ENCODE measurements at regions not wholly inside any gene's neighbourhood (a gene's known extent, or its start where the extent isn't known, plus 50 kb on each side); places are given as distances from the start of the nearest gene placed in this dataset.

- ChIA-PET CTCF (no interaction called here), POLR2A (ENCODE audit: unreplicated experiment) (interaction anchor here (0.6 kb wide), 1 partner anchor 329 kb away, joined by 5 read pairs; no protein-coding TSS in a partner anchor)
- intact Hi-C loops (cut with micrococcal nuclease; ENCODE audit: unreplicated experiment), result no loop called here
- no peak overlapping the region for H3K4me2 ChIP-seq
- no peak overlapping the region for H3K4me3 ChIP-seq
- no peak overlapping the region for H2AFZ ChIP-seq
- no peaks in the 10 kb centered on the region for H3K4me1 ChIP-seq (replicated peaks; ENCODE audit: insufficient read depth)
- H3K9me2 ChIP-seq (ENCODE audit: insufficient read depth), result no peaks in the 10 kb centered on the region
- DNase-seq, result no peak
- H3K79me2 ChIP-seq (ENCODE audit: low read depth), result no peaks in the 10 kb centered on the region
- H3K27me3 ChIP-seq (ENCODE audit: insufficient read depth, low read depth), result no peaks in the 10 kb centered on the region
- H3K27ac ChIP-seq, result no peak overlapping the region
- no peaks in the 10 kb centered on the region for H4K20me1 ChIP-seq (ENCODE audit: insufficient read depth)
- H3F3A ChIP-seq (ENCODE audit: insufficient read depth, low read depth), result no peaks in the 10 kb centered on the region
- no peaks in the 10 kb centered on the region for H3K9me3 ChIP-seq (ENCODE audit: insufficient read depth, low read depth)
- H3K36me3 ChIP-seq (ENCODE audit: low read depth), result no peaks in the 10 kb centered on the region
- TF ChIP-seq, protein P1, sequence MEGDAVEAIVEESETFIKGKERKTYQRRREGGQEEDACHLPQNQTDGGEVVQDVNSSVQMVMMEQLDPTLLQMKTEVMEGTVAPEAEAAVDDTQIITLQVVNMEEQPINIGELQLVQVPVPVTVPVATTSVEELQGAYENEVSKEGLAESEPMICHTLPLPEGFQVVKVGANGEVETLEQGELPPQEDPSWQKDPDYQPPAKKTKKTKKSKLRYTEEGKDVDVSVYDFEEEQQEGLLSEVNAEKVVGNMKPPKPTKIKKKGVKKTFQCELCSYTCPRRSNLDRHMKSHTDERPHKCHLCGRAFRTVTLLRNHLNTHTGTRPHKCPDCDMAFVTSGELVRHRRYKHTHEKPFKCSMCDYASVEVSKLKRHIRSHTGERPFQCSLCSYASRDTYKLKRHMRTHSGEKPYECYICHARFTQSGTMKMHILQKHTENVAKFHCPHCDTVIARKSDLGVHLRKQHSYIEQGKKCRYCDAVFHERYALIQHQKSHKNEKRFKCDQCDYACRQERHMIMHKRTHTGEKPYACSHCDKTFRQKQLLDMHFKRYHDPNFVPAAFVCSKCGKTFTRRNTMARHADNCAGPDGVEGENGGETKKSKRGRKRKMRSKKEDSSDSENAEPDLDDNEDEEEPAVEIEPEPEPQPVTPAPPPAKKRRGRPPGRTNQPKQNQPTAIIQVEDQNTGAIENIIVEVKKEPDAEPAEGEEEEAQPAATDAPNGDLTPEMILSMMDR (conservative IDR thresholded peaks at IDR 0.05), result no peak
- no peak for TF ChIP-seq EZH2 (IDR thresholded peaks at IDR 0.05; ENCODE audit: low read depth)
- BruUV-seq (replicated peaks), result no TSS peak
These were observed 411.9 kb upstream of the KLF6 start for GRCh38 chr10:4196771-4197390.

- Histone ChIP-seq H3K4me1 (replicated peaks; ENCODE audit: insufficient read depth) (no peaks in the 10 kb centered on the region), H3K27ac (no peak overlapping the region), H4K20me1 (ENCODE audit: insufficient read depth) (no peaks in the 10 kb centered on the region), H3K4me3 (no peak overlapping the region), H3F3A (ENCODE audit: insufficient read depth, low read depth) (no peaks in the 10 kb centered on the region), H2AFZ (no peak overlapping the region), H3K79me2 (ENCODE audit: low read depth) (no peaks in the 10 kb centered on the region), H3K4me2 (no peak overlapping the region), H3K27me3 (ENCODE audit: insufficient read depth, low read depth) (no peaks in the 10 kb centered on the region), H3K36me3 (ENCODE audit: low read depth) (no peaks in the 10 kb centered on the region), H3K9me2 (ENCODE audit: insufficient read depth) (no peaks in the 10 kb centered on the region), H3K9me3 (ENCODE audit: insufficient read depth, low read depth) (no peaks in the 10 kb centered on the region)
- ChIA-PET POLR2A (ENCODE audit: unreplicated experiment) (no interaction called here), CTCF (no interaction called here)
- intact Hi-C loops (cut with micrococcal nuclease; ENCODE audit: unreplicated experiment), result no loop called here
- TF ChIP-seq, protein P1 (conservative IDR thresholded peaks at IDR 0.05), result no peak
- TF ChIP-seq EZH2 (IDR thresholded peaks at IDR 0.05; ENCODE audit: low read depth), result no peak
- no peak for DNase-seq
- BruUV-seq (replicated peaks), result no TSS peak
These were observed 411.2 kb upstream of the KLF6 start for GRCh38 chr10:4196183-4196582.

GRCh38 chr10:4195213-4195612 lies 410.2 kb upstream of the KLF6 start:
- no peaks in the 10 kb centered on the region for H3K36me3 ChIP-seq (ENCODE audit: low read depth)
- no peaks in the 10 kb centered on the region for H3K4me1 ChIP-seq (replicated peaks; ENCODE audit: insufficient read depth)
- no peak overlapping the region for H3K4me3 ChIP-seq
- no peak overlapping the region for H3K4me2 ChIP-seq
- H2AFZ ChIP-seq, result no peak overlapping the region
- H3K9me2 ChIP-seq (ENCODE audit: insufficient read depth), result no peaks in the 10 kb centered on the region
- intact Hi-C loops (cut with micrococcal nuclease; ENCODE audit: unreplicated experiment), result no loop called here
- BruUV-seq (replicated peaks), result no TSS peak
- TF ChIP-seq EZH2 (IDR thresholded peaks at IDR 0.05; ENCODE audit: low read depth), result no peak
- TF ChIP-seq, protein P1 (conservative IDR thresholded peaks at IDR 0.05), result no peak
- ChIA-PET POLR2A (ENCODE audit: unreplicated experiment) (no interaction called here), CTCF (no interaction called here)
- no peaks in the 10 kb centered on the region for H3K79me2 ChIP-seq (ENCODE audit: low read depth)
- H3F3A ChIP-seq (ENCODE audit: insufficient read depth, low read depth), result no peaks in the 10 kb centered on the region
- H3K9me3 ChIP-seq (ENCODE audit: insufficient read depth, low read depth), result no peaks in the 10 kb centered on the region
- no peak for DNase-seq
- no peaks in the 10 kb centered on the region for H4K20me1 ChIP-seq (ENCODE audit: insufficient read depth)
- no peaks in the 10 kb centered on the region for H3K27me3 ChIP-seq (ENCODE audit: insufficient read depth, low read depth)
- no peak overlapping the region for H3K27ac ChIP-seq
